GOT3 (cell line): ENCODE measurements at regions not wholly inside any gene's neighbourhood (a gene's known extent, or its start where the extent isn't known, plus 50 kb on each side); places are given as distances from the start of the nearest gene placed in this dataset.
"Not testable (repeated sequence)": the region's sequence is repeated elsewhere in the genome, so short reads cannot be mapped to it uniquely, and the experiment has no call there.

Experiments used
- DNase-seq: peaks from one replicate; lab custom pipeline; 2025; ENCODE audit warnings: mixed read lengths; lab: John Stamatoyannopoulos, UW

DNA sequence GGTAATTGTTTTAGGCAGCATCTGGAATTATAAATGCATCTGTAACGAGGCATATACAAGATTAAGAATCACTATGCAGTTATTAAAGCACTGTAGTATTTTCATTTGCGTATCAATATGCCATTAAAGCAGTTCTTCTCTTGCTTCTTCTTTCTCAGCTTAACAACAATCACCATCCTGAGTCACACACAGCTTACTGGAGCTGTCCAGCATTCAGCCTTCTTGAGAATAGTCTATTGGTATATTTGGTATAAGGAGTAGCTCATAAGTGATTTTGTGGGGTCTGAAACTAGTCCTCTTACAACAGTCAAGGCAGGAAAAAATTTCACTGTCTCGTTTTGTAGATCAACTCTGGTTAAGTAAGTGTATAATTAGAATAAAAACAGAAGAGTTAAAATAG is 523.0 kb upstream of the FOXG1 start:
- DNase-seq: no peak

DNA sequence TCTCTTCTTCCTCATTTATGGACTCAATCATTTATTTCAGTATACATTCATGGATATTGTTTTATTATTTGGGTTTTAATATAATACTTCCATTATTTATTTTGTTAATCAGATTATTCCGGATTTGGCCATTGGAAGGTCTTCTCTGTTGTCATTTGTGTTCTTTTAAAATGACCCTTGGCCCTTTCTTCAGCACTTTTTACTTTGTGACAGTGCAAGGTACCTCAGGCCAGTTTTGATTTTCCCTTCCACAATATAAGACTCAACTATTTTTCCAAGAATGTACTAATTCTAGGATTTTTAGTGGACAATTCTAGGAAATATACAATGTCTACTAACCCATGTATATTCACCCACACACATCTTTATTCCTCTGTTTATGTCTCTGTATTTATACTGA is 521.4 kb upstream of the FOXG1 start:
- DNase-seq: no peak

DNA sequence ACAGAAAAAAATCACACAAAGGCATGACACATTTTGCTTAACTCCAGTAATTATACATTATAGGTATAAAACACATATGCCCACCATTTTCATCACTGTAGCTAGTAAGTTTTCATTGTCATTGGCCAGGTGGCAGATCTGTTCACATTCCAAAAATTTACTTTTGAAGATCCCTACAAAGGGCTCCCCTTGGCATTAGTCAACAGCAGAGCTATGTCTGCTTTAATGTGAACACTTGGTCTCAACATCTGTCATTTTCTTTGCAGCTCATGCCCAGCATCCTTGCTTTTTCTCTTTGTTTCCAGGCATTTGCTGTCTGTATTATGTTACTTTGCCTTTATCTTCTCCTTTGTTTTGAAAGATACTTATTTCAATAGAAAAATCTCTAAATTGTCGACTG is 519.1 kb upstream of the FOXG1 start:
- DNase-seq: no peak

DNA sequence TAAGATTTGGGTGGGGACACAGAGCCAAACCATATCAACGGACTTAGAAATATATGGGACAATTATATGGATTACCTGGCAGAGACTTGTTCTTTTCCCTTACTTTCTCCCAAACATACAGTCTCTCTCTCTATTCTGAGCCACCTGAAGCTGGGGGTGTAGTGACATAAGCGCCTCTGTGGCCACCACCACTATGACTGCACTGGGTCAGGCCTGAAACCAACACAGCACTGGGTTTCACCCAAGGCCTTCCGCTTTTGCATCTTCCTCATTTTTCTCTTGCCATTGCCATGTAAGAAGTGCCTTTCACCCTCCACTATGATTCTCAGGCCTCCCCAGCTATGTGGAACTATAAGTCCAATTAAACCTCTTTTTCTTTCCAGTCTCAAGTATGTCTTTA is 514.5 kb upstream of the FOXG1 start:
- DNase-seq: not testable (repeated sequence)

DNA sequence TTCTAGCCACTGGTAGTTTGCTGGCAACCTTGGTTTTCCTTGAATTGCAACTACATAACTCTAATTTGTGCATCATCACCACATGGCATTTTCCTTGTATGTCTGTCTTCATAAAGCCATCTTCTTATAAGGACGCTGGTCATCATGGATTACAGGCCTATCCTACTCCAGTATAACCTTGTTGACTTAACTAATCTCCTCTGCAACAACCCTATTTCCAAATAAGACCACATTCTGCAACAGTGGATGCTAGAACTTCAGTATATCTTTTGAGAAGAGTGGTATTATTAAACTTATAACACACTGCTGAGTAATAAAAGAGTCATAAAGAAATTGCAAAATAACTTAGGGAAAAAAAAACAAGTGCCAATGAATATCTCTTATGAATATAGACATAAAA is 511.8 kb upstream of the FOXG1 start:
- DNase-seq: no peak

DNA sequence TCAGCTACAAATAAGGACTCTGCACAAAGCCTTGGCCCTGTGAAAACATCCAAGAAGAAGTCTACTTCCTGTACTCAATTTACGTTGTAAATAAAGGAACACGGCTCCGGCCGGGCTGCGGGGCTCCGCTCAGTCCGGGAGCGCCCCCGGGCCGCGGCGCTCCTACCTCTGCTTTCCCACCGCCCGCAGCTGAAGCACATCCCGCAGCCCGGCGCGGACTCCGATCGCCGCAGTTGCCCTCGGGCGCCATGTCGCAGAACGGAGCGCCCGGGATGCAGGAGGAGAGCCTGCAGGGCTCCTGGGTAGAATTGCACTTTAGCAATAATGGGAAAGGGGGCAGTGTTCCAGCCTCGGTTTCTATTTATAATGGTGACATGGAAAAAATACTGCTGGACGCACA is 502.3 kb upstream of the FOXG1 start:
- no peak for DNase-seq

DNA sequence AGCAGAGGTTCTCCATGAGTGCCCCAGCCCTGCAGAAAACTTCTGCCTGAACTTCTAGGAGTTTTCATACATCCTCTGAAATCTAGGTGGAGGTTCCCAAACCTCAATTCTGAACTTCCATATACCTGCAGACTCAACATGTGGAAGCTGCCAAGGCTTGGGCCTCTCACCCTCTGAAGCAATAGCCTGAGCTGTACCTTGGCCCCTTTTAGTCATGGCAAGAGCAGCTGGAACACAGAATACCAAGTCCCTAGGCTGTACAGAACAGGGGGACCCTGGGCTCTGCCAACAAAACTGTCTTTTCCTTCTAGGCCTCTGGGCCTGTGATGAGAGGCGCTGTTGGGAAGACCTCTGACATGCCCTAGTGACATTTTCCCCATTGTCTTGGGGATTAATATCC is 494.3 kb upstream of the FOXG1 start:
- no peak for DNase-seq

DNA sequence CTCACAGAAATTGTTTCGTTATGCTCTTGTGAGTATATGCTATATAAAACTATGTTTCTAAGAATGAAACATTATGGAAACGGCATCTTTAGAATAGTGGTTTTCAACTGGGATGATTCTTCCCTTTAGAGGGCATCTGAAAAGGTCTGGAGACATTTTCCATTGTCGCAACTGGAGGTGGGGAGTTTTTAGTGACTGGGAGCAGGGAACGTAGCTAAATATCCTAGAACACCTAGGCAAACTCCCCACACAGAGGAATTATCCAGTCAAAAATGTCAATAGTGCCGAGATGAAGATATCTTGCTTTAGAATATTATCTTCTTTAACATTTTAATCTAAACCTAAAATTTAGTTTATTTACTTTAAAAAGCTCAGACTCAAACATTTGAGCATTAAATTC is 486.1 kb upstream of the FOXG1 start:
- no peak for DNase-seq

DNA sequence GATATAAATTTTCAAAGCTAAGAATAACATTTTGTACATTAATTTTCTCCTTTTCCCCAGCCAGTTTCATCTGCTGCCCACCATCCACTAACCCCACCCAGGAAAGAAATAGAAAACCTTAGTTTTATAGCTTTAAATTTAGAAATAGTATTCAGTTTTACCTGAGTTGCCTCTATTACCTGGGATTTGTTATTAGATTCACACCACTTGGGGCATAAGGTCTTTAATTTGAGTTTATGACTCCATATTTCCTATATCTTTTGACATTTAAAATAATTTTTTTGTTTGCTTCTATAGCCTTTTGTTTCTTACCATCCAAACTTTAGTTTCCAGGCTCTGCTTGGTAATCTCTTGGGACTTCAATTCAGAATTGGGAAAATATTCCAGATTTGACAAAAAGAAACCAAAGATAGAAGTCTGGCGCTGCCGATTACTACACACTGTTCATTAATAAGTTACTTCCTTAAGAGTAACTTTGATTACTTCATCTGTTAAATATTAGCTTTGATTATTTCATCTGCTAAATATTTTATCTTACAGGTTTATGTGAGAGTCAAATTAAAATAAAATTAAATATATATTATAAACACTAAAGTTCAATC is 485.5 kb upstream of the FOXG1 start:
- DNase-seq: no peak

DNA sequence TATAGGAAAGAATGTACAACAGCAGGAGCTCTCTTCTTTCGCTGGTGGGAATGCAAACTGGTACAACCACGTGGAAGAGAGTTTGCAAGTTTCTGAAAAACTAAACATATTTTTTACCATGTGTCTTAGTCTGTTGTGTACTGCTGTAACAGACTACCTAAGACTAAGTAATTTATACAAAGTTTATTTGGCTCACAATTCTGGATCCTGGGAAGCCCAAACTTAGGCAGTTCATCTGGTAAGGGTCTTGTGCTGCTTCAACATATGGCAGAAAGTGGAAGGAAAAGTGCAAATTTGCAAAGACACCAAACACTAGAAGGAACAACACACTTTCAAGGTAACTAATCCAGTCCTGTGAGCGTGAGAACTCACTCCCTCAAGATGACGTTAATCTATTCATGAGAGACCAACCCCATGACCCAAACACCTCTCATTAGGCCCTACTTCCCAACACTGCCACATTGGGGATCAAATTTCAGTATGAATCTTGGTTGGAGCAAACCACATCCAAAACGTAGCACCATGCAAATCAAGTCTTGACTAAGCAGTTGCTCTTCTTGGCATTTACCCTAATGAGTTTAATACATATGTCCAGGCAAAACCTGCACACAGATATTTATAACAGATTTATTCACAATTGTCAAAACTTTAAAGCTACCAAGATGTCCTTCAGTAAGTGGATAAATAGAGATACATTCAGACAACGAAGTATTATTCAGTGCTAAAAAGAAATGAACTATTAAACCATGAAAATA is 481.9 kb upstream of the FOXG1 start:
- DNase-seq: no peak

DNA sequence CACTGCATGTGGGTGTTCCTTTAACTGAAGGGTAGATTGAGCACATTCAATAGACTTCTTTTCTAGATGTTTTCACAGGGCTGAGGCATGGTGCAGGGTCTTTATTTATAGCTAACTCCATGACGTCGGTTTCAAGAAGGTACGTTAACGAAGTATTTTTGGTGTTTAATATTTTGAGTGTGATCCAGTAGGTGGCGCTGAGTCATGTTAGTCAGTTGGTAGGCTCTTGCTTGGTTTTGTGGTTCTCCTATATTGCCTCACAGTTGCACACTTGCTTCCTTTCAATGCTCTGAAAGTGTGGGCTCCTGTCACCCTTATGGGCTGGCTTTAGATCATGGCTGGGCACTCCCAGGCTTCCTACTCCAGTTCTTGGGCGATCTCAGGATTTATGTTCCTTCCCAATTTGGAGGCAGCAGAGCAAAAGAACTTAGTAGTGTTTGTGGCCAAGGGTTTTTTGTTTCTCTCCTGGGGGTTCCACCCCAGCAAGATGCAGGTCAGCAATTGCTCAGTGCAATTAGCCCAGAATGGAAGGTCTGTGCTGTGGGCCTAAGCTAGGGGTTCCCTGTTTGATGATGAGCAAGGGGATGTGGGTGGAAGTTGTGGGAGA is 471.6 kb upstream of the FOXG1 start:
- DNase-seq: no peak

DNA sequence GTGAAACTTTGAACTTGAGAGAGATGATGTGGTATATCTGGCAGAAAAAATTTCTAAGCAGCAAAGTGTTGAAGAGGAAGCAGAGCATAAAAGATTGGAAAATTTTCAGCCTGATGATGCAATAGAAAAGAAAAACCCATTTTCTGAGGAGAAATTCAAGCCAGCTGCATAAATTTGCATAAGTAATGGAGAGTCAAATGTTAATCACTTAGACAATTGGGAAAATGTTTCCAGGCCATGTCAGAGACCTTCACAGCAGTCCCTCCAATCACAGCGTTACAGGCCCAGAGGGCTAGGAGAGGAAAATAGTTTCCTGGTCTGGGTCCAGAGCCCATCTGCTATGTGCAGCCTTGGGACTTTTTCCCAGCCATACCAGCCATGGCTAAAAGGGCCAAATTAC is 469.0 kb upstream of the FOXG1 start:
- DNase-seq: no peak

DNA sequence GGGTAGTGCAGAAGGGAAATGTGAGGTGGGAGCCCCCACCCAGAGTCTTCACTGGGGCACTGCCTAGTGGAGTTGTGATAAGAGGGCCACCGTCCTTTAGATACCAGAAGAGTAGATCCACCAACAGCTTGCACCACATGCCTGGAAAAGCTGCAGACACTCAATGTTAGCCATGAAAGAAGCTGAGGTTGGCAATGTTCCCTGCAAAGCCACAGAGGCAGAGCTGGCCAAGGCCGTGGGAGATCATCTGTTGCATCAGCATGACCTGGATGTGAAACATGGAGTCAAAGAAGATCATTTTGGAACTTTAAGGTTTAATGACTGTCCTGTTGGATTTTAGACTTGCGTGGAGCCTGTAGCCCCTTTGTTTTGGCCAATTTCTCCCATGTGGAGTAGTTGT is 468.4 kb upstream of the FOXG1 start:
- no peak for DNase-seq

DNA sequence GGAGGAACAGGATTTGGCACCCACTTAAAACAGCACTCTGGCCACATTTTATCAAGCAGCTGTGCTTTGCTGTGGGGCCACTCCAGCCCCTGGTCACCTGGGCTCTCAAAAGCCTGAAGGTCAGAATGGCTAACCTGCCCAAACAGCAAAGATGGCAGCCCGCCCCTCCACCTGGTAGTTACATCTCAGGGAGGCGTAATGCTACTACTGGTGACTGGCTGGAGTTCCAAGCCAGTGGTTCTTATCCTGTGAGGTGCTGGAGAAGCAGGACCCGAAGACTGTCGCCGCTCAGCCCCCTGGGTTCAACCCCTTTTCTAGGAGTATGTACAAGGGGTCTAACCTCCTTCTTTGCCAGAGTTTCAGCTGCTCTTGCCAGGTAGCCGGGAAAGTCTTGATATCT is 467.4 kb upstream of the FOXG1 start:
- DNase-seq: no peak

DNA sequence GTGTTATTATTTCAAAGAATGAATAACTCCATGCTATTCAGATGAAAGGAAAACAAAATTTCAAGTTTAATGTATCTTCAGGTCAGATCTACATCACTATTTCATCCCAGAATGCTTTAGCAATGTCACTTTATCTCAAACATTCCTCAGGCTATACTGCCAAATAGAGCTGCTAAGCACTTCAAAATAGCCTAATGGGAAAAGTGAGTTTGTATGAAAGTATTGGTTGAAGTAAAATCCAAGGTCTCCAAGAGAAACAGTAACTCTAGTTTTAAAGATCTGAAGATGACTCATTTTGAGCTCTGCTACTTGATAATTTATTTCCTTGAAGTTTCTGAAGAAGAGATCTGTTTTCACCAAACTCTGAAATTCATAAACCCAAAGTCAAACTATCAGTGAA is 466.2 kb upstream of the FOXG1 start:
- DNase-seq: no peak

DNA sequence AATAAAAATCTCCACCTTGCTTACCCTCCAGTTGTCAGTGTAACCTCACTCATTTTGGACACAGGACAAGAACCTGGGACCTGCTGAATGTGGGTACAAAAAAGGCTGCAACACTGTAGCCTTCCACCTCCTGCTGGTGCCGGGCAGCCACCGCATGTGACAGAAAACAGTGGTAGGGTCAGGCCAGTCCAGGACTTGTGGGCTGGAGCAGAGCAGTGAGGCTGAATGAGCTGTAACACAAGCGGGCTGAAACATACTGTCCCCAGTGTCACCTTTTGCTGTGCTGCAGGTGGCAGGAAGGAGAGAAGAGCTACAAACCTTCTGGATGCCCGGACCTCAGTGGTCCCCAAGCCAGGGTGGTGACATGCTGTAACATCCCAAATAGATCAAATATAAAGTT is 465.4 kb upstream of the FOXG1 start:
- DNase-seq: no peak

DNA sequence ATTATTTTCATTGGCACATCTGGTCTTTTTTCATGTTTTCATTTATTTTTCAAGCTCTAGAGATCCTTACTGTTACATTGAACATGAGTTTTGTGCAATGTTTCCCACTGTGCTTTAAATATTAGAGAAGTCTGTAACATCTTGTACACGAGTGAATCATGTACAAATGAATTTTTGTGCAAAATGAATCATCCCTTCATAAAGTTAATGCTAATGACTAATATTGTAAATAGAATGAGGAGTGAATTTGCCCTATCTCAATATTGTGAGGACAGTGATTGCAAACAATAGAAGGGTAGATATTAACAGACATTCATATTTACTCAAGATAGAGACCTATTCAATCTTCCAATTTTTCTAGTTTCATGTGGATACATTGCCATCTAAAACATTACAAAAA is 463.3 kb upstream of the FOXG1 start:
- no peak for DNase-seq

DNA sequence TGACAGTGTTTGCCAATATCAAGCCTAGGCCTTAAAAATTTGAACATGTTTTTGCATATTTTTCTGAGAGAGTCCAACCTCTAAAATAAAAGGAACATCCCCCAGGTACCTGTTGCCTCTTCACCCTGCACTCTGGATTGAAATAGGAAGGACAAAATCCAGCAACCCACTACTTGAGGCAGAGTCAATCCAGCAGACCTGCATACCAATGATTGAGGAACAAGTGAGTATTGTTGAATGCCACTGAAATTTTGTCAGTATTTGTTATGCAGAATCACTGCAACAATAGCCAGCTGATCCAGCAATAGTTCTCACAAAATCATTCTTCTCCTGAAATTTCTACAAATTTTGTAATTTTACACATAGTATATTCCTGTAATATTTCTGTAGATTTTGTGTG is 460.6 kb upstream of the FOXG1 start:
- DNase-seq: no peak

DNA sequence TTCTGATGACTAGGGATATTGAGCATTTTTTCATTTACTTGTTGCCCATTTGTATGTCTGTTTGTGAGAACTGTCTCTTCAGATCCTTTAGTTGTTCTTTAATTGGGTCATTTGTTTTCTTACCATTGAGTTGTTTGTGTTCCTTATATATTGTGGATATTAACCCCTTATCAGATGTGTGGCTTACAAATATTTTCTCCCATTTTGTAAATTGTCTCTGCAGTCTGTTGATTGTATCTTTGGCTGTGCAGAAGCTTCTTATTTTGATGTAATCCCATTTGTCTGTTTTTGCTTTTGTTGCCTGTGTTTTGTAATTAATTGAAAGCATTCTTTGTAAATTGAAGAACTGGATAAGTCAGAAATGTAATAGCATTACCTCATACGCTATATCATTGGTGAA is 459.1 kb upstream of the FOXG1 start:
- DNase-seq: no peak

DNA sequence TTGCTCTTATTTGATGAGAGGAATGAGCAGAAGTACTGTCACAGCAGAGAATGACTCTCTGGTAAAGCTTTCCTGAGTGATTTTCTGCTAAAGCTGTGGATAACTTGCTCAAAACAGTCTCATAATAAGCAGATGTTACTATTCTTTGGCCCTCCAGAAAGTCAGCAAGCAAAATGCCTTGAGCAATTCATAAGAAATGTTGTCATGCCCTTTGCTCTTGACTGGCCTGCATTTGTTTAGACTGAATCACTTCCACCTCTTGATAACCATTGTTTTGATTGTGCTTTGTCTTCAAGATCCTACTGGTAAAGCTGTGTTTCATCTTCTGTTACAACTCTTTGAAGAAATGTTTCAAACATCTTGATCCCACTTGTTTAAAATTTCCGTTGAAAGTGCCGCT is 457.9 kb upstream of the FOXG1 start:
- no peak for DNase-seq

DNA sequence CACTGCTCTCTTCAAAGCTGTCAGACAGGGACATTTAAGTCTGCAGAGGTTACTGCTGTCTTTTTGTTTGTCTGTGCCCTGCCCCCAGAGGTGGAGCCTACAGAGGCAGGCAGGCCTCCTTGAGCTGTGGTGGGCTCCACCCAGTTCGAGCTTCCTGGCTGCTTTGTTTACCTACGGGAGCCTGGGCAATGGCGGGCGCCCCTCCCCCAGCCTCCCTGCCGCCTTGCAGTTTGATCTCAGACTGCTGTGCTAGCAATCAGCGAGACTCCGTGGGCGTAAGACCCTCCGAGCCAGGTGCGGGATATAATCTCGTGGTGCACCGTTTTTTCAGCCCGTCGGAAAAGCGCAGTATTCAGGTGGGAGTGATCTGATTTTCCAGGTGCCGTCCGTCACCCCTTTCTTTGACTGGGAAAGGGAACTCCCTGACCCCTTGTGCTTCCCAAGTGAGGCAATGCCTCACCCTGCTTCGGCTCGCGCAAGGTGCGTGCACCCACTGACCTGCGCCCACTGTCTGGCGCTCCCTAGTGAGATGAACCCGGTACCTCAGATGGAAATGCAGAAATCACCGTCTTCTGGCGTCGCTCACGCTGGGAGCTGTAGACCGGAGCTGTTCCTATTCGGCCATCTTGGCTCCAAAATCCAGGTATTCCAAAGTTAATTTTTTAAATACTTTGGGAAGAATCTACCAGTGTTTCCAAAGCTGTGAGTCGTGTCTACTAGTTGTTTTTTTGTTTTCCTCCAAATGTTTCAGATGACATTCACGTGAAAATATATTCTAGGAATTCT is 448.5 kb upstream of the FOXG1 start:
- DNase-seq: not testable (repeated sequence)

DNA sequence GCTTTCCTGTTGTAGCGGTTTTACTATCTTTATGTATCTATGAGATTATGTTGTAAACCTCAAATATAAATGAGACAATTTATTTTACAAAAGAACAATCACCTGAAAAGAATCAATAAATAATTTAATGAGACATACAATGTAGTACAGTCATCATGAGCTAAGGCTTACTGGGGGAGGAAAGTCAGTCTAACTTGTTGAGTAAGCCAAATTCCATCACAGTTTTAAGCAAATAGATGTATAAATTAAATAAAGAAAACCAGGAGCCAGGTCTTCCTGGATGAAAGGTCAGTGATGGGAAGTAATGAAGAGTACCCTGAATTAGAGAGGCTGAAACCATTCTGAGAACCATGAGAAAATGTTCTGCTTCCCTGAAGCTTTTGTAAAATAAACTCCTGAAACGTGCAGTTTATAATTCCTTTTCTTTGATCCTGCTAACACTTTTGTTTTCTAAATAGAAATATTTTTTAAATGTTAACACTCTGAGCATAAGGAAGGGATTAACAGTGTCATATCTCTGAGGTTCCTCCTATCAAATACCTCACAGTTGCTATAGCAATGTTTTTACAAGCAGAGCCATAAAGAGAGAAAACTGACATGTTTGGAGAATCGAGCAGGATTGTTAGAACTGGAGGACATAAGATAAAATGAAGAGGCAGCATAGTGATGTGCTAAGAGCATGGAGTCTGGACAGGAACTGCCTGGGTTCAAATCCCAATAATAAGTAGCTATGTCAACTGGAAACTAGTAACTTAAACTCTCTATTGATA is 444.9 kb upstream of the FOXG1 start:
- DNase-seq: no peak
